WTC11 (cell line): ENCODE measurements at regions not wholly inside any gene's neighbourhood (a gene's known extent, or its start where the extent isn't known, plus 50 kb on each side); places are given as distances from the start of the nearest gene placed in this dataset.

ENCODE experiments used
- CREB1 ChIP-seq: sonication (generic); formaldehyde crosslinking; IDR thresholded peaks from 2 replicates; pipeline ENCODE4 v1.8.0; 2023; ENCODE audit warnings: mild to moderate bottlenecking, missing genetic modification reagents
- ETV6 ChIP-seq: sonication (generic); formaldehyde crosslinking; IDR thresholded peaks from 2 replicates; pipeline ENCODE4 v1.8.1; 2022; ENCODE audit warnings: mild to moderate bottlenecking, missing genetic modification reagents
- FOXK1 ChIP-seq: sonication (generic); formaldehyde crosslinking; IDR thresholded peaks from 2 replicates; pipeline ENCODE4 v1.8.0; 2022; ENCODE audit warnings: mild to moderate bottlenecking, moderate library complexity, missing genetic modification reagents
- ZNF232 ChIP-seq: sonication (generic); formaldehyde crosslinking; IDR thresholded peaks from 2 replicates; pipeline ENCODE4 v1.8.0; 2022; ENCODE audit warnings: mild to moderate bottlenecking, missing genetic modification reagents
- TF ChIP-seq, protein P1 (sequence below): fragments of 200-600 bp; IDR thresholded peaks from 2 replicates; pipeline ENCODE4 v1.8.0; 2022; ENCODE audit warnings: antibody characterized with exemption

DNA sequence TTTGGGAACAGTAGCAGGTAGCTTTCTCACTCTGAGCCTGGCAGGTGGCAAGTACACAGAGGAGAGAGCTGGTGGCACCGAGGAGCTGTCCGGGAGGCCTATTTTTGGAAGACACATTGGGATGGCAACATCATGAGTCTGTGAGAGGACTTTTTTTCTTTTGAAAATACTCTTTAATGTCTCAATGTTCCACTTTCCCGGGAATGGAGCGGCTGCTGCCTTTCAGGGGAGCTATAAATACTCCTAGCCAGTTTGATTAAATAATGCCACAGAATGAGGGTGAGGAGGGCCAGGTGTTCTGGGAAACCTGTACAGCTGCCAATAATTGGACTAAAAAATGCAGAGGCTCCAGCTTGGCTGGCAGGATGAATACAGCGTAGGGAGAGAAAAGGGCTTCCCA is 93.3 kb upstream of the COG2 start:
- TF ChIP-seq ZNF232 (CRISPR knock-in tag) (no peak), FOXK1 (no peak), CREB1 (CRISPR knock-in tag) (no peak), ETV6 (CRISPR knock-in tag) (no peak)
- TF ChIP-seq, protein P1, sequence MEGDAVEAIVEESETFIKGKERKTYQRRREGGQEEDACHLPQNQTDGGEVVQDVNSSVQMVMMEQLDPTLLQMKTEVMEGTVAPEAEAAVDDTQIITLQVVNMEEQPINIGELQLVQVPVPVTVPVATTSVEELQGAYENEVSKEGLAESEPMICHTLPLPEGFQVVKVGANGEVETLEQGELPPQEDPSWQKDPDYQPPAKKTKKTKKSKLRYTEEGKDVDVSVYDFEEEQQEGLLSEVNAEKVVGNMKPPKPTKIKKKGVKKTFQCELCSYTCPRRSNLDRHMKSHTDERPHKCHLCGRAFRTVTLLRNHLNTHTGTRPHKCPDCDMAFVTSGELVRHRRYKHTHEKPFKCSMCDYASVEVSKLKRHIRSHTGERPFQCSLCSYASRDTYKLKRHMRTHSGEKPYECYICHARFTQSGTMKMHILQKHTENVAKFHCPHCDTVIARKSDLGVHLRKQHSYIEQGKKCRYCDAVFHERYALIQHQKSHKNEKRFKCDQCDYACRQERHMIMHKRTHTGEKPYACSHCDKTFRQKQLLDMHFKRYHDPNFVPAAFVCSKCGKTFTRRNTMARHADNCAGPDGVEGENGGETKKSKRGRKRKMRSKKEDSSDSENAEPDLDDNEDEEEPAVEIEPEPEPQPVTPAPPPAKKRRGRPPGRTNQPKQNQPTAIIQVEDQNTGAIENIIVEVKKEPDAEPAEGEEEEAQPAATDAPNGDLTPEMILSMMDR = no peak
